G401.6 (cell line): ENCODE measurements at regions not wholly inside any gene's neighbourhood (a gene's known extent, or its start where the extent isn't known, plus 50 kb on each side); places are given as distances from the start of the nearest gene placed in this dataset.

ENCODE experiments used
- FAIRE-seq: peaks from 2 replicates; lab custom pipeline; 2012; peaks lifted over from hg19 to GRCh38; lab: Jason Lieb, UNC

DNA sequence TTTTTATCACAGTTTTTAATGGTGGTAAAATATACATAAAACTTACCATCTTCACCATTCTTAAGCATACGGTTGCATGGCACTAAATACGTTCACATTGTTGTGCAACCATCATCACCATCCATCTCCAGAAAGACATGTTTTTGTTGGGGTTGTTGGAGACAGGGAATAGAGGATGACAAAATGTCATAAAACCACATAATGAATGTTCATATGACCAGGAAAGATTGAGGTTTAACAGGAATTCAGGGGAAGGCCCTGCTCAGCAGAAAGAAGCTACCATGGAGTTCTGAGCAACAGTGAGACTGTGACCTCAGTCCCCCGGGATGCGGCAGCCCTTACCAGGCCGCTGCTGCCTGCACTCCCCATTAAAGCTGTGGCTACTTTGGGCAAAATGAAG is 63.9 kb upstream of the TRIM2 start:
- no peak for FAIRE-seq

DNA sequence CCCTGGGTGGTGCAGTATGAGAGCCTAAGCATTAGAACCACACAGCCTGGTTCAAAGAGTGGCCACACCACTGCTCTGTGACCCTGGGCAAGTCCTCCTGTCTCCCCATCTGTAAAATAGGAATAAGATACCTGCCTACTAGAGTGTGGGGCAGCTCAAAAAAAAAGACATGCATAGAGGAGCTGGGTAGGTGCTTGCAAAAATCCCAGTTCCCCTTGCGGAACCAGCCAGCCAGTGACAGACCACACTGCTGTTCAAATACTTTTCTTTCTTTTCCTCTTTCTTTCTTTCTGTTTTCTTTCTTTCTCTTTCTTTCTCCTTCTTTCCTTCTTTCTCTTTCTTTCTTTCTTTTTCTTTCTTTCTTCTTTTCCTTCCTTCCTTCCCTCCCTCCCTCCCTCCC is 63.0 kb upstream of the TRIM2 start:
- FAIRE-seq = no peak

DNA sequence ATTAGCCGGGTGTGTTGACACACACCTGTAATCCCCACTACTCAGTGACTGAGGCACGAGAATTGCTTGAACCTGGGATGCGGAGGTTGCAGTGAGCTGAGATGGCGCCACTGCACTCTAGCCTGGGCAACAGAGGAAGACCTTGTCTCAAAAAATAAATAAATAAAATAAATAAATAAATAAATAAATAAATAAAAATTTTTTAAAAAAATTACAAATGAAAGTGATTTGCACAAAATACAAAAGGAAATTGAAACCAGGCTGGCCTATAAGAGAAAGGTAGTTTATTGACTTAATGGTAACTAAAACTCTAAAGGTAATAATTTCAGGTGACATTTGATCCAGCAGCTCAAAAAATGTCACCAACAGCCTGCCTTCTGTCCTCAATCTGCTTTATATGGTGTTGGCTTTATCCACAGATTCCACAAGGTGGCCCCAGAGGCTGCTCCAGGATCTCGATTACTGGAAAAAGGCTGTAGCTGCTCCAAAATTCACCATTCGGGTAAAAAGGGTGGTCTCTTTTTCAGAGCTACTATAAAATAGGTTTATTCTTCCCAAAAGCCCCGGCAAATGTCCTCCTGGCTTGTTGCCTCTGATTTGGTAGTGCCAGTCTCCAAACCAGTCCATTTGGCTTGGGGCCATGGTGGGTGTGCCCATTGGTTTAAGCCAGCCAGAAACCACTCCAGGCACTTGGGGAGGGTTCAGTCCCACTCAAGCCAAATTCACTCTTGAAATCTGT is 61.4 kb upstream of the TRIM2 start:
- peak; percentile 84 for FAIRE-seq

DNA sequence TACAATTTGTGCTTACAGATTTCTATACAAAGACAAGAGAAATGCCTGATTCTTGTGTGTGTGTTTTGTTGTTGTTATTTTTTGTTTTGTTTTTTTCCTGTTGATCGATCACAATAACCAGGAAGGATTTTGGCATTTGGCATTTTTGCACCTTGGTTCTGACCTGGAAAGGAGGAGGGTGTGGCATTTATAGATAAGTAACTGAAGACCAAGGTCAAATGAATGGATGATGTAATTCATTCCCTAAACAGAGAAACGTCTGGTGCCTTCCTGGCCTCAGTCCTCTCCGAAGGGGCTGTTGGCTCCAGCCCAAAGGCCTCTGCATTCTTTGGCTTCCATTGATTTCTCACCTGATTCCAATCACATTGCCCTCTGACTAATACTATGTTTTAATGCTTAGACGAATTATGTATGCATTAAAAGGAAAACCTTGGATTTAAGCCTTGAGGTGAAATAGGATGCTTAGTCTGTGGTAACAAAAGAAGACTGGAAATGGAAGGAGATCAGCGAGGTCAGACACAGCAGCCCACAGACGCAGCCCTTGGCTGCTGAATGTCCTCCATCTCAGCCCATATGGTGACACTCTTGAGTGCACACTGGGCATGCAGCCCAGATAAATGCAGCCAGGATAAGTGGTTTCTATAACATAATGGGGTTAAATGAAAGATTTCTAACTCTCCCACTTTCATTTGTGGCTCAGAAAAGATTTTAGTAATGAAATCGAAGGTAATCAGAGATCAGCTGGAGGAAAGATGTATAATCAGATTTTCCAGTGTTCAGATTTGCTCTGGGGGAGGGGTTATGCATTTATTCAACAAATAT is 60.5 kb upstream of the TRIM2 start:
- FAIRE-seq = no peak

DNA sequence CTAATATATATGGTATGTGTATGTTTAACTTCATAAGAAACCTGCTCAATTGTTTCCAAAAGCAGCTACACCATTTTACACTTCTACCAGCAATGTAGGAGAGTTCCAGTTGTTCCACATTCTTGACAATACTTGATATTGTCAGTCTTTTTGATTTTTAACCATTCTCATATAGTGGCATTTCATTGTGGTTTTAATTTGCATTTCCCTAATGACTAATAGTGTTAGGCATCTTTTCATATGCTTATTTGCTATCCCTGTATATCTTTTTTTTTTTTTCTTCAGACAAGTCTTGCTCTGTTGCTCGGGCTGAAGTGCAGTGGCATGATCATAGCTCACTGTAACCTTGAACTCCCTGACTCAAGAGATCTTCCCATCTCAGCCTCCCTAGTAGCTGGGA is 58.2 kb upstream of the TRIM2 start:
- FAIRE-seq = no peak

DNA sequence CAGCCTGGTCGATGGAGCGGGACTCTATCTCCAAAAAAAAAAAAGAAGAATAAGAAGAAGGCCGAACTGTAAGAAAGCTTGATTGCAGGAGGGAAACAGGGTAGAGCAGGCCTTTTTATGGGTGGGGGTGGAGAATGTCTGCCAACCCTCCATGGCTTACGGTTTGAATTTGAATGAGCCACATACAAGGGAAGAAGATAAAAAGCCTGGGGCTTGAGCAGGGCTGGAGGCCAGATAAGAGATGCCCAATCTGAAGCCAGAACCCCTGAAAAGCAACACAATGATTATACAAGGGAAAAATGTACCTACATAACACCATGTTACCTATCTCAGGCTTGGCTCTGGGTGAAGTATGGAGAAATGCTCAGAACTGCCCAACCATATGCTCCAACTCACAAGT is 57.3 kb upstream of the TRIM2 start:
- no peak for FAIRE-seq

DNA sequence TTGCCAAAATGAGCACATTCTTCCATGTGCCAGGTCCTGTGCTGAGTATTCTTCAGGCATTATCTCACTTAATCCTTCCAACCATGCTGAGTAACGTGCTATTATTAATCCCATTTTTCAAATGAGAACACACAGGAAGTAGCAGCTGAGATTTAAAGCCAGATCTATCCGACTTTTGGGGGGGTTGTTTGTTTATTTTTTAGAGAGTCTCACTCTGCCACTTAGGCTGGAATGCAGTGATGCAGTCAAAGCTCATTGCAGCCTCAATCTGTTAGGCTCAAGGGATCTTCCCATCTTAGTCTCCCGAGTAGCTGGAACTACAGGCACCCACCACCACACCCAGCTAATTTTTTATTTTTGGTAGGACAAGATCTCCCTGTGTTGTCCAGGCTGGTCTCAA is 55.5 kb upstream of the TRIM2 start:
- FAIRE-seq = no peak

DNA sequence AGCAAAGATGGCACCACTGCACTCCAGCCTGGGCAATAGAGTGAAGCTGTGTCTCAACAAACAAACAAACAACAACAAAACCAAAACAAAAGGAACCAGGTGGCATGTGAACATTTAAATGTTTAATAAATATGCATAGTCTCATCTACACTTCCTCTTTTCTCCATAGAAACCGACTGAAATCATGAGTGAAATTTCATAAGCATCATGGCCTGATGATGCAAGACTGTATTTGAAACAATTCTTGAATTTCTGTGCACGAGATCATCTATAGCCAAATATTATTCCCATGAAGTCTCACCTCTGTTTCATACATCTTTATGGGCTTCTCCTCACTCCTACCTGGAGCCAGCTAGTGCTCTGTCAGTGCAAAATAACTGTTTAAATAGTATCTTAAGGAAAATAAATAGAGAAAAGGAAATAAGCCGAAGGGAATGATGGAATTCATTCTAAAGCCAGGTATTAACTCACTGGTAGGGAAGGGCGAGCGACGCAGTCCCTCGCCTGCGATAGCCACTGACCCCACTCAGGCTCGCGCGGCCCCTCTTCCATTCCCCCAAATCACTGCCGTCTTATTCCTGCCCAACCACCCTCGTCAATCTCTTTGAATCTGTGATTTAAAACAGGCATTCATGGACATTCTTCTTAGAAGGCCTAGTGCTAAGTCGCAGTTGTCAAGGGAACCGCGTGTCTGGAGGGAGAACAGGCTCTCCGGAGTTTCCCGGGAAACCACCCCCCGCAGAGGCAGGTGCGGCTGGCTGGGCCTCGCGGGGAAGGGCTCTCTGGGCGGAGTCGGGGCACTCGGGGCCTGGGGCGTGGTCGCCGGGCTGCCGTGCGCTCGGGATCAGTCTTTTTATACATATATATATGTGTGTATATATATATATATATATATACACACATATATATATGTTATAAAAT is 52.4 kb upstream of the TRIM2 start:
- no peak for FAIRE-seq

DNA sequence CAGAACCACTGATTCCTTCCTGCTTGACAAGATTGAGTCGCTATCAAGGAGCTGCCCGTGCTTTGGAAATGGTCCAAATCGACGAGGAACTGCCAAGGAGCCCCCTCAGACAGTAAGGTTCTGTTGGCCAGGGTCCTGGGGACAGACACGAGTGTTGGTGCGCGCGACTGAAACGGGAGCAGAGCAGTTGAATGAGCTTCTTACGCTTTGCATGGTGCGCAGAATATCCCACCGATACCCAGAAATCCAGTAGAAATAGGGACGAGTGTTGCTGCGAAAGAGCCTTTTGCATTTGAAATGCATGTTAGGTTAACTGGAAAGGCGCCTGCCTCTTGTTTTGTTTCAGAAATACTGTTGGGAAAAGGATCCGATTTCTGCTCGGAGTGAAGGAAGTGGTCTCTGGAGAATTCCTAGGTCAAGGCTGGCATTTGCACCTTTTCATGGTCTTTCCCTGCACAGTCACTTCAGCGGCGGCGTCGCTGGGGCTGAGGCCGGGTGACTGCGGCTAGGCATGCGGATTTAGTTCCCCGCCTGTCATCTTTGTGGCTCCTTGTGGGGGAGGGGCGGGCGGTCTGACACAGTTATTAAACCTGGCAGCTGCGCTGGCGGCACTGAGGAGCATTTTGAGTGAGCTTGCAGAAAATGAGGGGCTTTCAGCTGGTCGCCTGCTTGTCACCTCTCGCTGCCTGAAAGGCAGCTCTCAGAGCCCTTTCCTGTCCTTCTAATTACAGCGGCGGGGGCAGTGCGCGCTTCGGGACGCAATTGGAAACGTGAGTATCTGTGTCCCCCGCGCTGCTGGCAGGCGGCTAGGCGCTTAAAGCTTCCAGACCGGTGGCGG is 51.5 kb upstream of the TRIM2 start:
- no peak for FAIRE-seq

DNA sequence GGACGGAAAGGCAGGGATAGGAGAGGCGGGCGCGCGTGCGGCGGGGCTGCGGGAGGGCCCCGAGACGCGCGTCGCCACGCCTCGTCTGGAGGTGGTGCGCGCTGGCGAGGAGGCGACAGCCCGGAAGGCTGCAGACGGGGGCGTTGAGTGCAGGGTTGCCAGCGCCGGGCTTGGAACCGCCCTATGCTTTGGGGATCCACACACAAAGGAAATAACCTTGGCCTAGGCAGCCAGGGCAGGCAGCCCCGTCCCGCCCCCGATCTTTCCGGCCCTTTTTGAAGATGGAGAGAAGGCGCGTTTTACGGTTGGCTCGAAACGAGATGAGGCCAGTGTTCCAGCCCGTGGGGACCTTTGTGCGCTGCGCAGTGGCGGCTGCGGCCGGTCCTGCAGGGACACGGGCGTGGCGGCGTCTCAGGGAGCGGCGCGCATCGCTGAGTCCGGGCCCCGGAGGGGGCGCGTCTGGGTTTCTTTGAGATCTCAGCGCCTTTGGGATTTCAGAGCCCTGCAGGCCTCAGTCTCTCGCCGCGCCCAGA is 50.8 kb upstream of the TRIM2 start:
- FAIRE-seq = no peak

DNA sequence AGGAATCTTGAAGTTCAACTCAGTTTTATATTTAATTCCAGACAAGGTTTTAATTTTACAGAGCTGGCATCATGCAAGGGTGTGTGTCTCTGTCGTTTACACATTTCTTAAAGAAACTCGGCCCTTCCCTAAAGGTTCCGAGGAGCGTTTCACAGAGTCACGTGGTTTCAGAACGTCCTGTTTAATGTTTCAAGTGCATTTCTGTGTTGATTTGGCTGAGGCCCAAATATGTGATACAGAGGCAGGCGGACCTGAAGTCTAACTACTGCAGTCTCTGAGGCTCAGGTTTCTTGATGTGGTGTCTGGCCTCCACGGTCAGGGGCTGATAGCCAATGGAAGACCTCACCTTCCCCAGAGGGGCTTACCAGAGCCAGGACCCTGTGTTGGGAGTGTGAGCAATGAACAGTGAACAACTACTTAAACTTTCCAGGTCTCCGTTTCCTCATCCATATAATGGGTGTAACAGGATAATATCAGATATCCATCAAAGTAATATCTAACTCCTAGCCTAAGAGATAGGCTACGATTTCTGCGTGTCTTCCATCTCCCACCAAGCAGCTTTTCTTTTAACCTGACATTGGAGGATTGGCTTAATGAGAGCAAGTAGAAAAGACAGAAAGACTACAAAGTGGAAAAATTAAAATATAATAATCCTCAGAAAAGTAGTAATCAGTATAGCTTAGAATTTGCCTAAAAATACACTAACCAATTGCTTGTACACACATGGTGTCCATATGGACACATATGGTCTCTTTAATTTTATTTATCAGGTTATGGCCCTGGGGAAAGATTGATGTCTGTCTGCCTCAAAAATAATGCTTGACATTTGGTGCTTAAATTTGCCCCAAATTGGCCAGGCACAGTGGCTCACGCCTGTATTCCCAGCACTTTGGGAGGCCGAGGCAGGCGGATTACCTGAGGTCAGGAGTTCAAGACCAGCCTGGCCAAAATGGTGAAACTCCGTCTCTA is 50.0 kb upstream of the TRIM2 start:
- FAIRE-seq = no peak
